T47D (cell line): ENCODE measurements at regions not wholly inside any gene's neighbourhood (a gene's known extent, or its start where the extent isn't known, plus 50 kb on each side); places are given as distances from the start of the nearest gene placed in this dataset.

Experiments
- DNase-seq, 2 experiments: peaks; one replicate each; pipeline versions ENCODE4 v3.0.0 to v3.0.0-alpha.2; 2011 to 2012; ENCODE audit warnings: low read depth in 1 of 2, low spot score in 1 of 2
- JUND ChIP-seq: IDR thresholded peaks from 2 replicates; pipeline ENCODE4 v1.6.1; 2012; ENCODE audit warnings: low read depth
- in situ Hi-C: cut with HindIII; loops from 2 replicates; pipeline ENCODE4 v1.10.0; 2016; ENCODE audit warnings: low sequenced_read_pairs, low pct_unique_long_range_greater_than_20kb

DNA sequence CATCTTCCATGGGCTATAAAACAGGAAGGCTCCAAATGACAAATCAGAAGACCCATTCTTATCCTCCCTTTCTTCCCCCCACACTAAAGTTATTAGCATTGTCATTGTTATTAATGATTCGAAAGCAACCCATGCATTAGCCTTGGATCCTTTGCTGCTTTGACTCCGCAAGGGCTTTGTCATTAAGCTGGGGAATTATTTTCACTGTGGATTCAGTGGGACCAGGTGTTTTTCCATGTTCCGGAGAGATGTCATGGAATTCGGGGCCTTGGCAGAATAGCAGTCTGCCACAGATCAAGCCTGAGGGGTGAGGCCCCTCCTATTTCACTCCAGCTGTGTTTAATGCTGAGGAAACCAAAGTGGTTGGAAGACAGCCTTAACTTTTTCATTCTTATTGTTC, 357.1 kb downstream of the EN1 start:
- TF ChIP-seq JUND: no peak
- no peak for DNase-seq
- in situ Hi-C loops: no loop called here

DNA sequence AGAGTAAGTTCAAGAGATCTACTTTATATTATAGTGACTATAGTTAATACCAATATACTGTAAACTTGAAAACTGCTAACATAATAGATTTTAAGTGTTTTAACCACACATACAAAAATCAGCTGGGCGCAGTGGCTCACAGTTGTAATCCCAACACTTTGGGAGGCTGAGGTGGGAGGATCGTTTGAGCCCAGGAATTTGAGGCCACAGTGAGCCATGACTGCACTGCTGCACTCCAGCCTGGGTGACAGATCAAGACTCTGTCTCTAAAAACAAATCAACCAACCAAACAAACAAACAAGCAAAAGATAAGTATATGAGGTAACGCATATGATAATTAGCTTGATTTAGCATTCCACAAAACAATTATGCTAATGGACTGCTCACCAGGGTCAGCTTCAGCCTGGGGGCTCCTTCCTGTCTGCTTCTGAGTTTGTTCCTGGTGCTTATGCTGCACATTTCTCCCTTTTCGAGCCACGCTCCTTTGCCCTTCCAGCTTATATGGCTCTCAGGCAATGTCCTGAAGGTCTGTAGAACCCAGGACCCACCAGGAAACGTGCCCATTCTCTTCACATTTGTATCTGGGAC, 357.6 kb downstream of the EN1 start:
- in situ Hi-C loops: no loop called here
- no peak for DNase-seq
- TF ChIP-seq JUND: no peak

GRCh38 chr2:118481299-118481698, 366.1 kb downstream of the EN1 start:
- in situ Hi-C loops: no loop called here
- TF ChIP-seq JUND: no peak
- no peak for DNase-seq

DNA sequence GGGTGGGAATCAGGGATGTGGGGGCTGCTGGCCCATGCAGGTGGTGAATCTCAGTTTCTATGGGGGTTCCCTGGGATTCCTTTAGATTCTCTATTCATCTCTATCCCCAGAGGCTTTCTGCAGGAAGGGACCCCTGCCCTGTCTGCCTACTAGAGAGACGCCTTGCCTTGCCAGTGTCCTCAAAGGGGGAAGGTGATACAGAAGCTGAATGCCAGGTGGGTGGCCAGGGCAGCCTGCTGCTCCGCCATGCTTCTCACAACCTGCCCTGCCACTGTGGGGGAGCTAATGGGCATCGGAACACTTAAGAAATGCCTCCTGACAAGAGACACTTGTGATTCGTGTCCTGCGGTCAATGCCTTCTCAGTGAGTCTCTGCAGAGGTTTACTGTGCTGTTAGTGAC, 368.4 kb downstream of the EN1 start:
- no peak for TF ChIP-seq JUND
- in situ Hi-C loops: no loop called here
- DNase-seq: no peak

GRCh38 chr2:118477111-118477862, 370.2 kb downstream of the EN1 start:
- in situ Hi-C loops: no loop called here
- DNase-seq: no peak
- TF ChIP-seq JUND: no peak

DNA sequence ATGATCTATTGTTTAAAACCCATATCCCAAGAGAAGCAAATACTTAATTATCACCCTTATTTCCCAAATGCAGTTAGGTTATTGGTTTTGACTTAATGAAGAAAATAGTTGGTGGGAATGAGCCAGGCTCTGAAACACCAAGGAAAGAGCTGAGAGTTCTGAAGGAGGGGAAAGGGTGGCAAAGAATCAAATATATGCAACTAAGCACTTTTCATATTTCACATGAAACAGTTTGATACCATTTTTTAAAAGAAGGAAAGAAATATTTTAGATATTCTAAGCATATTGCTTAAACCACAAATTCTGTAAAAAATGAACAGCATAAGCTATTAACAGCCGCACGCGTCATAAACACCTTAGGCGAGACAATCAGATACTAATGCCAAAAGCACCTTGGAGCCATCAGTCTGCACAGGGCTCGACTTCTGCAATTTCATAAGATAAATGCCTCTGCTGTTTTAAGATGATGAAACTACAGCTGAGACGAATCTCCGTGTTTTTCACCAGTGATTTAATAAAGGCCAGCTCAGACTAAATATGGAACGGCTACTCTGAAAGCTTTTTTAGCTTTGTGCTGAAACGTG, 371.7 kb downstream of the EN1 start:
- TF ChIP-seq JUND: no peak
- in situ Hi-C loops: no loop called here
- DNase-seq: no peak

GRCh38 chr2:118474541-118474920, 372.9 kb downstream of the EN1 start:
- no peak for TF ChIP-seq JUND
- no peak for DNase-seq
- in situ Hi-C loops: no loop called here

- no peak for TF ChIP-seq JUND
- no peak for DNase-seq
- in situ Hi-C loops: no loop called here
Observed at GRCh38 chr2:118473846-118474540, 373.5 kb downstream of the EN1 start.

DNA sequence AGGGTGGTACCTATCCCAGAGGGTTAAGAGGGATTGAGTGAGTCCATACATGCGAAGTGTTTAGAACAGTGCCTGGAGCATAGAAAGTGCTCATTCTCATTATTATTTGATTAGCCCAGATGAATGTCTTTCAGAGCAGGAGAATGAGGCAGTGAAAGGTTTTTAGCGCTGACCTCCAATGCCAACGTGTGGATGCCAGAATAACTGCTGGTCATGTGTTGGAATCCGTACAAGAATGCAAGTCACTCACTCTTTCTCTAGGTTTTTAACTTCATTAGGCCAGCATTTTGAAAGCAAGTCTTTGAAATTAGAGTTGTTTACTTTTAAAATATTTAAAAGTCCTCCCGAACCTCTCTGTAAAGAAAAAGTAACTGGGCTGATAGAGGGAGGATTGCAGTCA, 374.2 kb downstream of the EN1 start:
- in situ Hi-C loops: no loop called here
- no peak for DNase-seq
- no peak for TF ChIP-seq JUND

DNA sequence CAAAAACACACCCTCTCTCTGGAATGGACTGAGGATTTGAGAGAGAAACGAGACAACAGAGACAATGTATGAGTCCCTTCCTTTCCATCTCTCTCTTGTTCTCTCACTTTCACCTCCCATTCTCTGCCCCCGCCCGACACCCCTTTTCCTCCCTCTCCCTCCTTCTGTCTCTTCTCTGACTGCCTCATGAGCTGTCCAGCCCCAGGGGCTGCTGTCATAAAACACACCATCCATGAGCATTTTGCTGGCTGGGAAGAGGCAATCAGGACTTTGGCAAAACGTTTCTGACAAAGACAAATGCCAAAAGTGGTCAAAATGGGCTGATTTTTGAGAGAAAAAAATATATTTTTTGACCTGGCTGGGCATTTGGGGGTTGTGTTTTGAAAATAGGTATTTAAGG, 377.2 kb downstream of the EN1 start:
- no peak for TF ChIP-seq JUND
- DNase-seq: no peak
- in situ Hi-C loops: no loop called here

GRCh38 chr2:118469103-118469502, 378.3 kb downstream of the EN1 start:
- in situ Hi-C loops: no loop called here
- TF ChIP-seq JUND: no peak
- no peak for DNase-seq

DNA sequence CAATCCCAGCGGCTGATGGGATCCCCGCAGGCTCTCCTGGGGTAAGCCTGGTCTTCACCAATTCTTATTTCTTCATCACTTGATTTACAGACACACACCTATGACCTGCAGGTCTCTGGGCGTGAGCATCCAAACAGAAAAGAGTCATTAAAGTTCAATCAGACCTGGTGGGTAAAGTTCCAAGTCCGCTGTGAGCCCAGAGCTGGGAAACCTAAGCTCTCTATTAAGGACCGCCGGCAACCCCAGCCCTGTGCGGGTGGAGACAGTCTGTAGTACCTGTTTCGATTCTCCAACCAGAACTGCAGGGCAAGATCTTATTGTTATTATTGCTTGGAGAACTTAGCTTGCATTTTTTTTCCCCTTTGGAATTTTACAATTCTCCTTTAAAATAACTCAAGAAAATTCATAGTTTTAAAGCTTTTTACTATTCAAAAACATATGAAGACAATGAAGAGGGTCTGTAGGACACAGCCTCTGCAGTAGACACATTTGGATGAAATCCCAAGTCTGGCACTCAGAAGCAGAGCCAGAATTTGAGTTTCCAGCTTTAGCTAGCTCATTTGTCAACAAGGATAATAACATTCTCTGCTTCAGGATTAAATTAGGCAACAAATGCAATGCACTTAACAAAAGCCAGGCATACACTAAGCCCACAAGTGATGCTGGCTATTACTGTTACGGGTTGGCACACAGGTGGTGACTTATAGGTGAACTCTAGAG, 376.4 kb downstream of the INSIG2 start:
- DNase-seq: no peak
- no peak for TF ChIP-seq JUND
- in situ Hi-C loops: no loop called here
